WTC11 (cell line): ENCODE measurements at regions not wholly inside any gene's neighbourhood (a gene's known extent, or its start where the extent isn't known, plus 50 kb on each side); places are given as distances from the start of the nearest gene placed in this dataset.

Experiments used
- ATAC-seq: fragments of 200-7000 bp; cut with Tn5 transposase; 2 replicates; pipeline ENCODE4 v1.10.0; 2021; ENCODE audit warnings: mild to moderate bottlenecking, moderate library complexity
- CTCF ChIA-PET: fragments of 300-600 bp; sonication (Branson Sonifier 250); formaldehyde crosslinking; loops from one replicate; lab custom pipeline; 2021; ENCODE audit warnings: antibody characterized with exemption; lab: Charles Lee
- POLR2A ChIA-PET: fragments of 350-600 bp; sonication (Branson Sonifier 250); formaldehyde crosslinking; loops from one replicate; lab custom pipeline; 2021; ENCODE audit warnings: antibody characterized with exemption; lab: Charles Lee
- DNase-seq: peaks from one replicate; pipeline ENCODE4 v3.0.0; 2021; ENCODE audit warnings: low spot score
- H3K27ac Mint-ChIP-seq: 2 replicates; pipeline ENCODE4 v1.8.0; 2021; ENCODE audit warnings: mixed read lengths
- H3K27me3 Mint-ChIP-seq: 2 replicates; pipeline ENCODE4 v1.8.0; 2021; ENCODE audit warnings: low read depth, mild to moderate bottlenecking, moderate library complexity, mixed read lengths
- H3K36me3 Mint-ChIP-seq: 2 replicates; pipeline ENCODE4 v1.8.0; 2021; ENCODE audit warnings: mixed read lengths
- H3K4me1 Mint-ChIP-seq: 2 replicates; pipeline ENCODE4 v1.8.0; 2022; ENCODE audit warnings: mixed read lengths
- H3K4me3 Mint-ChIP-seq: 2 replicates; pipeline ENCODE4 v1.8.0; 2021; ENCODE audit warnings: mild to moderate bottlenecking, moderate library complexity, mixed read lengths
- H3K9me3 Mint-ChIP-seq: 2 replicates; pipeline ENCODE4 v1.8.0; 2021; ENCODE audit warnings: mixed read lengths
- AFF4 ChIP-seq: sonication (generic); formaldehyde crosslinking; IDR thresholded peaks from 2 replicates; pipeline ENCODE4 v1.8.1; 2023; ENCODE audit warnings: mild to moderate bottlenecking, missing genetic modification reagents, borderline replicate concordance
- ATF1 ChIP-seq: sonication (generic); formaldehyde crosslinking; IDR thresholded peaks from 2 replicates; pipeline ENCODE4 v1.8.1; 2023; ENCODE audit warnings: mild to moderate bottlenecking, moderate library complexity, missing genetic modification reagents
- CDX4 ChIP-seq: fragments of 250-450 bp; sonication (Bioruptor Pico); IDR thresholded peaks from 2 replicates; pipeline ENCODE4 v1.9.0; 2021; ENCODE audit warnings: moderate library complexity, mild to moderate bottlenecking, inconsistent platforms, borderline replicate concordance
- E2F1 ChIP-seq: sonication (generic); formaldehyde crosslinking; IDR thresholded peaks from 2 replicates; pipeline ENCODE4 v1.8.0; 2022; ENCODE audit warnings: mild to moderate bottlenecking, missing genetic modification reagents
- ELF4 ChIP-seq: sonication (generic); formaldehyde crosslinking; IDR thresholded peaks from 2 replicates; pipeline ENCODE4 v1.8.1; 2022; ENCODE audit warnings: low read depth, mild to moderate bottlenecking, moderate library complexity, missing genetic modification reagents
- ETV6 ChIP-seq: sonication (generic); formaldehyde crosslinking; IDR thresholded peaks from 2 replicates; pipeline ENCODE4 v1.8.1; 2022; ENCODE audit warnings: mild to moderate bottlenecking, missing genetic modification reagents
- GABPB1 ChIP-seq: sonication (generic); formaldehyde crosslinking; IDR thresholded peaks from 2 replicates; pipeline ENCODE4 v1.8.1; 2023; ENCODE audit warnings: mild to moderate bottlenecking, missing genetic modification reagents
- HMGA2 ChIP-seq: fragments of 250-450 bp; sonication (Bioruptor Pico); IDR thresholded peaks from 2 replicates; pipeline ENCODE4 v1.4.0; 2021; ENCODE audit warnings: mild to moderate bottlenecking, moderate library complexity
- IRF2 ChIP-seq: sonication (generic); formaldehyde crosslinking; IDR thresholded peaks from 2 replicates; pipeline ENCODE4 v1.8.0; 2022; ENCODE audit warnings: low read depth, missing genetic modification reagents, borderline replicate concordance
- JAZF1 ChIP-seq: fragments of 250-450 bp; sonication (Bioruptor Pico); IDR thresholded peaks from 2 replicates; pipeline ENCODE4 v1.9.0; 2021; ENCODE audit warnings: moderate library complexity, mild to moderate bottlenecking, inconsistent platforms
- KAT7 ChIP-seq: sonication (generic); formaldehyde crosslinking; IDR thresholded peaks from 2 replicates; pipeline ENCODE4 v1.8.1; 2023; ENCODE audit warnings: missing genetic modification reagents, mild to moderate bottlenecking, borderline replicate concordance
- MAX ChIP-seq: sonication (generic); formaldehyde crosslinking; IDR thresholded peaks from 2 replicates; pipeline ENCODE4 v1.8.0; 2022; ENCODE audit warnings: mild to moderate bottlenecking, missing genetic modification reagents
- MXD4 ChIP-seq: fragments of 250-450 bp; sonication (Bioruptor Pico); IDR thresholded peaks from 2 replicates; pipeline ENCODE4 v1.8.0; 2021; ENCODE audit warnings: mild to moderate bottlenecking, moderate library complexity, borderline replicate concordance
- MYBL2 ChIP-seq: sonication (generic); formaldehyde crosslinking; IDR thresholded peaks from 2 replicates; pipeline ENCODE4 v1.8.1; 2023; ENCODE audit warnings: mild to moderate bottlenecking, moderate library complexity, missing genetic modification reagents
- NFATC4 ChIP-seq: fragments of 250-450 bp; sonication (Bioruptor Pico); IDR thresholded peaks from 2 replicates; pipeline ENCODE4 v1.9.0; 2021; ENCODE audit warnings: mild to moderate bottlenecking
- RORB ChIP-seq: fragments of 250-450 bp; sonication (Bioruptor Pico); IDR thresholded peaks from 2 replicates; pipeline ENCODE4 v1.9.0; 2021; ENCODE audit warnings: mild to moderate bottlenecking
- USF2 ChIP-seq: sonication (generic); formaldehyde crosslinking; IDR thresholded peaks from 2 replicates; pipeline ENCODE4 v1.8.1; 2023; ENCODE audit warnings: mild to moderate bottlenecking, missing genetic modification reagents, moderate library complexity
- ZNF317 ChIP-seq: sonication (generic); formaldehyde crosslinking; IDR thresholded peaks from 2 replicates; pipeline ENCODE4 v1.8.1; 2023; ENCODE audit warnings: low read depth, mild to moderate bottlenecking, moderate library complexity, missing genetic modification reagents, borderline replicate concordance
- ZNF396 ChIP-seq: fragments of 250-450 bp; sonication (Bioruptor Pico); IDR thresholded peaks from 2 replicates; pipeline ENCODE4 v1.8.0; 2021; ENCODE audit warnings: mild to moderate bottlenecking, moderate library complexity, borderline replicate concordance
- ZNF423 ChIP-seq: fragments of 250-450 bp; sonication (Bioruptor Pico); IDR thresholded peaks from 2 replicates; pipeline ENCODE4 v2.1.2; 2022; ENCODE audit warnings: mild to moderate bottlenecking, moderate library complexity
- ZSCAN18 ChIP-seq: fragments of 250-450 bp; sonication (Bioruptor Pico); IDR thresholded peaks from 2 replicates; pipeline ENCODE4 v2.1.2; 2022; ENCODE audit warnings: mild to moderate bottlenecking, moderate library complexity

- CTCF ChIA-PET, result interaction anchor here (0.6 to 1.1 kb wide), 5 partner anchors 11 to 77 kb away, joined by 3 to 4 read pairs (median 3); no protein-coding TSS in a partner anchor
- no peak for ATAC-seq
- H3K4me3 Mint-ChIP-seq, result no peak overlapping the region
These were observed 61.9 kb upstream of the HAAO start for GRCh38 chr2:42854207-42854818.

GRCh38 chr2:42853549-42854206 lies 61.3 kb upstream of the HAAO start:
- ChIA-PET POLR2A (no interaction called here), CTCF (no interaction called here)
- H3K9me3 Mint-ChIP-seq, result no peaks in the 10 kb centered on the region
- no peaks in the 10 kb centered on the region; the same call in 1 of the 2 replicates for H3K27me3 Mint-ChIP-seq
- no peak for DNase-seq
- no peaks in the 10 kb centered on the region for H3K36me3 Mint-ChIP-seq
- ATAC-seq, result no peak
- H3K4me1 Mint-ChIP-seq, result peaks cover 3% of the 10 kb centered on the region
- H3K4me3 Mint-ChIP-seq, result no peak overlapping the region
- TF ChIP-seq ZNF317 (CRISPR knock-in tag) (no peak), NFATC4 (CRISPR knock-in tag) (no peak), IRF2 (no peak), MYBL2 (CRISPR knock-in tag) (no peak), GABPB1 (CRISPR knock-in tag) (no peak), USF2 (CRISPR knock-in tag) (no peak), ZSCAN18 (no peak), RORB (CRISPR knock-in tag) (no peak), MAX (no peak)
- TF ChIP-seq, all 79 proteins: peak for 0
- no peak overlapping the region for H3K27ac Mint-ChIP-seq

More at GRCh38 chr2:42854207-42854818, 61.9 kb upstream of the HAAO start:
- Mint-ChIP-seq H3K9me3 (no peaks in the 10 kb centered on the region), H3K36me3 (no peaks in the 10 kb centered on the region), H3K27ac (no peak overlapping the region), H3K4me1 (peaks cover 3% of the 10 kb centered on the region), H3K27me3 (no peaks in the 10 kb centered on the region; the same call in 1 of the 2 replicates)
- POLR2A ChIA-PET, result no interaction called here
- TF ChIP-seq ETV6 (CRISPR knock-in tag), result no peak
- no peak for TF ChIP-seq HMGA2 (CRISPR knock-in tag)
- DNase-seq, result peak; percentile 18

- H3K4me3 Mint-ChIP-seq, result no peak overlapping the region
- ChIA-PET CTCF (no interaction called here), POLR2A (no interaction called here)
- ATAC-seq (no peak), DNase-seq (no peak)
- H3K9me3 Mint-ChIP-seq, result no peaks in the 10 kb centered on the region
- H3K27me3 Mint-ChIP-seq, result no peaks in the 10 kb centered on the region; the same call in 1 of the 2 replicates
- no peak overlapping the region for H3K27ac Mint-ChIP-seq
- H3K4me1 Mint-ChIP-seq, result peaks cover 3% of the 10 kb centered on the region
- H3K36me3 Mint-ChIP-seq, result no peaks in the 10 kb centered on the region
- no peak for TF ChIP-seq RORB (CRISPR knock-in tag)
- no peak for TF ChIP-seq E2F1 (CRISPR knock-in tag)
- TF ChIP-seq ZNF423 (CRISPR knock-in tag), result no peak
- no peak for TF ChIP-seq ELF4
- no peak for TF ChIP-seq CDX4 (CRISPR knock-in tag)
- no peak for TF ChIP-seq JAZF1 (CRISPR knock-in tag)
- TF ChIP-seq MAX, result no peak
- TF ChIP-seq ETV6 (CRISPR knock-in tag), result no peak
- no peak for TF ChIP-seq ZSCAN18
- TF ChIP-seq MXD4, result no peak
- no peak for TF ChIP-seq ZNF396
- TF ChIP-seq KAT7, result no peak
- TF ChIP-seq ATF1 (CRISPR knock-in tag), result no peak
- no peak for TF ChIP-seq AFF4
- no peak for TF ChIP-seq GABPB1 (CRISPR knock-in tag)
These were observed 60.4 kb upstream of the HAAO start for GRCh38 chr2:42852798-42853197.
